Esophagus squamous epithelium (tissue), 5 donors: ENCODE measurements at regions not wholly inside any gene's neighbourhood (a gene's known extent, or its start where the extent isn't known, plus 50 kb on each side); places are given as distances from the start of the nearest gene placed in this dataset.

Experiments
- DNase-seq: peaks from one replicate; lab custom pipeline; 2025; lab: John Stamatoyannopoulos, UW
- H3K27ac ChIP-seq, 4 donors: fragments of 200-600 bp; sonication (generic); one replicate each; pipeline ENCODE4 v1.5.1; 2016 to 2019; ENCODE audit warnings: mild to moderate bottlenecking in 1 of 4
- H3K27me3 ChIP-seq, 4 donors: fragments of 200-600 bp; sonication (generic); 1 replicate in 3 of 4; 2 replicates in 1 of 4; pipeline versions ENCODE4 v1.5.1 to v1.6.0; 2017 to 2021; ENCODE audit warnings: antibody characterized with exemption in 1 of 4
- H3K36me3 ChIP-seq, 3 donors: fragments of 200-600 bp; sonication (generic); one replicate each; pipeline ENCODE4 v1.5.1; 2016 to 2019
- H3K4me1 ChIP-seq, 3 donors: fragments of 200-600 bp; sonication (generic); one replicate each; pipeline ENCODE4 v1.5.1; 2017 to 2019
- H3K4me3 ChIP-seq, 4 donors: fragments of 200-600 bp; sonication (generic); 1 replicate in 3 of 4; 2 replicates in 1 of 4; pipeline ENCODE4 v1.5.1; 2016 to 2019; ENCODE audit warnings: mild to moderate bottlenecking in 2 of 4, moderate library complexity in 1 of 4
- H3K9me3 ChIP-seq, 3 donors: fragments of 200-600 bp; sonication (generic); one replicate each; pipeline ENCODE4 v1.5.1; 2016 to 2019
- POLR2A ChIP-seq, 4 donors: fragments of 450-650 bp; IDR thresholded peaks; one replicate each; pipeline ENCODE4 v1.6.1; 2017; ENCODE audit warnings: antibody characterized with exemption in 4 of 4, mild to moderate bottlenecking in 4 of 4, moderate library complexity in 3 of 4
- WGBS, 2 donors: methylation state at CpG; one replicate each; pipeline ENCODE4 v1.1.5; 2018; 5-methylcytosine and 5-hydroxymethylcytosine counted together
- intact Hi-C: fragments of 100-400 bp; cut with DNase I; formaldehyde crosslinking; loops from one replicate; pipeline ENCODE4 v1.15.0; 2022
- small RNA-seq, 4 donors: library from RNA; depleted of rRNA; stranded (forward); fragments of <200 nt; gene quantifications; one replicate each; pipeline ENCODE3, GENCODE V24; 2016
- TF ChIP-seq, protein P1 (sequence below), 6 experiments: fragments of 450-650 bp in 4 of 6; fragments of 200-600 bp in 2 of 6; sonication (generic) in 2 of 6; IDR thresholded peaks; one replicate each; pipeline ENCODE4 v1.5.1; 2016 to 2019; ENCODE audit warnings: antibody characterized with exemption in 6 of 6, mild to moderate bottlenecking in 4 of 6, moderate library complexity in 4 of 6
- donor health status: DM: yes; HTN: yes; CAD: no.

DNA sequence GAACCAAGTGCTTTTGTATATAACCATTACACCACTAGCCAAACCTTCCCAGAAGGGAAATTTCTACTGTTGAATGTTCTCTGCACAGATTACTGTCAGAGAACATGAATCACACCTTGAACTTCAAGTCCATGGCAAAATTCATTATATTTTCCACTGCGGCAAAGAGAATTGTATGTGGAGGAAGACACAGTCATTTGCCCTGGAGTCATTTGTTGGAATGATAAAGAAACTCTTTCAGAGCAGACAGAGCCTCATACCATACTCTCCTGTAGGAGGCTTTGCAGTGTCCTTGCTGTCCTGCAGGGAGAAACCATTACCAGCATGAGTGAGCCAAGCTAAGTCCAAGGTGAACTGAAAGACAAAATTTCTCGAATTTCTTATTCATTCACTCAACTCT, 369.0 kb downstream of the ARHGEF28 start:
- Histone ChIP-seq H3K9me3 (no peaks in the 10 kb centered on the region), H3K4me1 (no peaks in the 10 kb centered on the region), H3K27ac (no peak overlapping the region), H3K4me3 (no peak overlapping the region), H3K36me3 (no peaks in the 10 kb centered on the region), H3K27me3 (no peaks in the 10 kb centered on the region)
- WGBS, 2 donors: 50 to 75% methylated on average over 2 of the region's 2 CpGs
- no peak for TF ChIP-seq POLR2A (IDR thresholded peaks at IDR 0.05)
- TF ChIP-seq, protein P1, sequence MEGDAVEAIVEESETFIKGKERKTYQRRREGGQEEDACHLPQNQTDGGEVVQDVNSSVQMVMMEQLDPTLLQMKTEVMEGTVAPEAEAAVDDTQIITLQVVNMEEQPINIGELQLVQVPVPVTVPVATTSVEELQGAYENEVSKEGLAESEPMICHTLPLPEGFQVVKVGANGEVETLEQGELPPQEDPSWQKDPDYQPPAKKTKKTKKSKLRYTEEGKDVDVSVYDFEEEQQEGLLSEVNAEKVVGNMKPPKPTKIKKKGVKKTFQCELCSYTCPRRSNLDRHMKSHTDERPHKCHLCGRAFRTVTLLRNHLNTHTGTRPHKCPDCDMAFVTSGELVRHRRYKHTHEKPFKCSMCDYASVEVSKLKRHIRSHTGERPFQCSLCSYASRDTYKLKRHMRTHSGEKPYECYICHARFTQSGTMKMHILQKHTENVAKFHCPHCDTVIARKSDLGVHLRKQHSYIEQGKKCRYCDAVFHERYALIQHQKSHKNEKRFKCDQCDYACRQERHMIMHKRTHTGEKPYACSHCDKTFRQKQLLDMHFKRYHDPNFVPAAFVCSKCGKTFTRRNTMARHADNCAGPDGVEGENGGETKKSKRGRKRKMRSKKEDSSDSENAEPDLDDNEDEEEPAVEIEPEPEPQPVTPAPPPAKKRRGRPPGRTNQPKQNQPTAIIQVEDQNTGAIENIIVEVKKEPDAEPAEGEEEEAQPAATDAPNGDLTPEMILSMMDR (IDR thresholded peaks at IDR 0.05): peak in 1 of 6 experiments; percentile 6
- DNase-seq: no peak
- intact Hi-C loops: no loop called here

Small RNA genes lying in the stretch of these regions (small RNA-seq; reads per million reads assigned to genes)
- 0 reads per million in 4 donors for gene RN7SL814P
